ENCODE measurements at regions not wholly inside any gene's neighbourhood (a gene's known extent, or its start where the extent isn't known, plus 50 kb on each side); places are given as distances from the start of the nearest gene placed in this dataset.

GRCh38 chr12:24078318-24078765 lies 128.9 kb upstream of the SOX5 start (continued):
- TF ChIP-seq TFDP2 (CRISPR knock-in tag; IDR thresholded peaks at IDR 0.05) (no peak), FOXJ3 (CRISPR knock-in tag; IDR thresholded peaks at IDR 0.05; ENCODE audit: borderline replicate concordance) (peak; percentile 87), ATF1 (CRISPR knock-in tag; IDR thresholded peaks at IDR 0.05) (peak; percentile 80), SRSF4 (IDR thresholded peaks at IDR 0.05; ENCODE audit: low read depth, low read length, poor library complexity, severe bottlenecking) (no peak), ZNF235 (CRISPR knock-in tag; IDR thresholded peaks at IDR 0.05; ENCODE audit: borderline replicate concordance) (no peak), HOXD1 (CRISPR knock-in tag; IDR thresholded peaks at IDR 0.05) (0 out of 2 replicates have a peak, but pooled peaks have one; percentile 24), FOXK1 (CRISPR knock-in tag; IDR thresholded peaks at IDR 0.05; ENCODE audit: borderline replicate concordance, low read depth) (peak; percentile 41; the same call in 1 of the 2 replicates), POLR2A (IDR thresholded peaks at IDR 0.05; ENCODE audit: insufficient read depth in 1 of 2, low read depth in 2 of 2, low read length in 2 of 2) (peak; percentile 42 to 66; a peak in 3 of 4 replicates), MEIS1 (CRISPR knock-in tag; IDR thresholded peaks at IDR 0.05; ENCODE audit: borderline replicate concordance) (peak; percentile 58; the same call in 1 of the 2 replicates), BORCS8-MEF2B (CRISPR knock-in tag; IDR thresholded peaks at IDR 0.05) (no peak), ATF7 (IDR thresholded peaks at IDR 0.05) (peak; percentile 68), ATF7 (CRISPR knock-in tag; IDR thresholded peaks at IDR 0.05) (no peak; the same call in 1 of the 2 replicates), ZNF333 (CRISPR knock-in tag; IDR thresholded peaks at IDR 0.05; ENCODE audit: borderline replicate concordance) (no peak), ZSCAN29 (CRISPR knock-in tag; conservative IDR thresholded peaks at IDR 0.05) (0 out of 2 replicates have a peak, but pooled peaks have one; percentile 38), ZMAT3 (CRISPR knock-in tag; conservative IDR thresholded peaks at IDR 0.05) (0 out of 2 replicates have a peak, but pooled peaks have one; percentile 31), ZNF576 (CRISPR knock-in tag; IDR thresholded peaks at IDR 0.05) (no peak), ZNF720 (CRISPR knock-in tag; IDR thresholded peaks at IDR 0.05) (no peak), ZNF678 (CRISPR knock-in tag; IDR thresholded peaks at IDR 0.05) (no peak), ZNF292 (CRISPR knock-in tag; IDR thresholded peaks at IDR 0.05; ENCODE audit: borderline replicate concordance, low read depth) (peak; percentile 66; the same call in 1 of the 2 replicates), NCOR1 (IDR thresholded peaks at IDR 0.05; ENCODE audit: borderline replicate concordance, low read length) (peak; percentile 50; the same call in 1 of the 2 replicates), SIX1 (CRISPR knock-in tag; IDR thresholded peaks at IDR 0.05; ENCODE audit: borderline replicate concordance) (peak; percentile 86), ZNF12 (CRISPR knock-in tag; IDR thresholded peaks at IDR 0.05) (no peak), ISL2 (CRISPR knock-in tag; IDR thresholded peaks at IDR 0.05) (peak; percentile 94), ZNF687 (CRISPR knock-in tag; IDR thresholded peaks at IDR 0.05) (no peak), TIGD3 (CRISPR knock-in tag; IDR thresholded peaks at IDR 0.05; ENCODE audit: borderline replicate concordance) (no peak), ZNF7 (CRISPR knock-in tag; IDR thresholded peaks at IDR 0.05) (no peak)

Data from HepG2 (cell line).